ENCODE measurements at regions not wholly inside any gene's neighbourhood (a gene's known extent, or its start where the extent isn't known, plus 50 kb on each side); places are given as distances from the start of the nearest gene placed in this dataset.

DNA sequence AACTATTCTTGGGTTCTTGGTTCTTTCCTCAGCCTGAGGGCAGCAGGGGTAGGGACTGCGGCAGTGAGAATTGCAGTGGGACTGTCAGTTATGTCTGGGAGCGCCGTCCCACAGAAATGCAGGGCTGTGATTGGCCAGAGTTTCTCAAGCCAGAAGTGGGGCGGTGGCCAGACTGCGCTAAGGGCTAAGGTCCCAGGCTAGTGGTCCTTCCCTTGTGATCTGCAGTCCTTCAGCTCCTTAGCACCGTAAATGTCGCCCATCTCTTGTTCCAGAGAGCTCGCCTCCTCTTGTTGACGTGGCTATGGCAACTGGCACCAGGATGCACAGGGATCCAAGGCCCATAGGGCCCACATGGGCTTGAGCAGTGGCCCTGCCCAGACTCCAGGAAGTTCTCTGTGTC lies 223.5 kb downstream of the GRIA2 start:
- TF ChIP-seq TCF7L2 (IDR thresholded peaks at IDR 0.05; ENCODE audit: borderline replicate concordance, low read depth, low read length) (no peak), ZNF768 (tag by site-specific recombination; IDR thresholded peaks at IDR 0.05) (no peak), ZNF138 (tag by site-specific recombination; IDR thresholded peaks at IDR 0.05; ENCODE audit: borderline replicate concordance) (no peak), ZNF571 (tag by site-specific recombination; IDR thresholded peaks at IDR 0.05) (no peak), ZNF133 (tag by site-specific recombination; IDR thresholded peaks at IDR 0.05) (no peak), TRIM28 (IDR thresholded peaks at IDR 0.05; ENCODE audit: borderline replicate concordance, low read length) (no peak), ZNF354C (tag by site-specific recombination; IDR thresholded peaks at IDR 0.05; ENCODE audit: borderline replicate concordance, low read depth) (no peak), ZNF837 (tag by site-specific recombination; IDR thresholded peaks at IDR 0.05) (no peak), ZNF274 (IDR thresholded peaks at IDR 0.05; ENCODE audit: low read length) (no peak), ZNF274 (tag by site-specific recombination; IDR thresholded peaks at IDR 0.05; ENCODE audit: borderline replicate concordance) (no peak), KLF16 (tag by site-specific recombination; IDR thresholded peaks at IDR 0.05) (no peak)
- TF ChIP-seq, protein P1, sequence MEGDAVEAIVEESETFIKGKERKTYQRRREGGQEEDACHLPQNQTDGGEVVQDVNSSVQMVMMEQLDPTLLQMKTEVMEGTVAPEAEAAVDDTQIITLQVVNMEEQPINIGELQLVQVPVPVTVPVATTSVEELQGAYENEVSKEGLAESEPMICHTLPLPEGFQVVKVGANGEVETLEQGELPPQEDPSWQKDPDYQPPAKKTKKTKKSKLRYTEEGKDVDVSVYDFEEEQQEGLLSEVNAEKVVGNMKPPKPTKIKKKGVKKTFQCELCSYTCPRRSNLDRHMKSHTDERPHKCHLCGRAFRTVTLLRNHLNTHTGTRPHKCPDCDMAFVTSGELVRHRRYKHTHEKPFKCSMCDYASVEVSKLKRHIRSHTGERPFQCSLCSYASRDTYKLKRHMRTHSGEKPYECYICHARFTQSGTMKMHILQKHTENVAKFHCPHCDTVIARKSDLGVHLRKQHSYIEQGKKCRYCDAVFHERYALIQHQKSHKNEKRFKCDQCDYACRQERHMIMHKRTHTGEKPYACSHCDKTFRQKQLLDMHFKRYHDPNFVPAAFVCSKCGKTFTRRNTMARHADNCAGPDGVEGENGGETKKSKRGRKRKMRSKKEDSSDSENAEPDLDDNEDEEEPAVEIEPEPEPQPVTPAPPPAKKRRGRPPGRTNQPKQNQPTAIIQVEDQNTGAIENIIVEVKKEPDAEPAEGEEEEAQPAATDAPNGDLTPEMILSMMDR (tag by site-specific recombination; IDR thresholded peaks at IDR 0.05): no peak
- TF ChIP-seq, protein P2, sequence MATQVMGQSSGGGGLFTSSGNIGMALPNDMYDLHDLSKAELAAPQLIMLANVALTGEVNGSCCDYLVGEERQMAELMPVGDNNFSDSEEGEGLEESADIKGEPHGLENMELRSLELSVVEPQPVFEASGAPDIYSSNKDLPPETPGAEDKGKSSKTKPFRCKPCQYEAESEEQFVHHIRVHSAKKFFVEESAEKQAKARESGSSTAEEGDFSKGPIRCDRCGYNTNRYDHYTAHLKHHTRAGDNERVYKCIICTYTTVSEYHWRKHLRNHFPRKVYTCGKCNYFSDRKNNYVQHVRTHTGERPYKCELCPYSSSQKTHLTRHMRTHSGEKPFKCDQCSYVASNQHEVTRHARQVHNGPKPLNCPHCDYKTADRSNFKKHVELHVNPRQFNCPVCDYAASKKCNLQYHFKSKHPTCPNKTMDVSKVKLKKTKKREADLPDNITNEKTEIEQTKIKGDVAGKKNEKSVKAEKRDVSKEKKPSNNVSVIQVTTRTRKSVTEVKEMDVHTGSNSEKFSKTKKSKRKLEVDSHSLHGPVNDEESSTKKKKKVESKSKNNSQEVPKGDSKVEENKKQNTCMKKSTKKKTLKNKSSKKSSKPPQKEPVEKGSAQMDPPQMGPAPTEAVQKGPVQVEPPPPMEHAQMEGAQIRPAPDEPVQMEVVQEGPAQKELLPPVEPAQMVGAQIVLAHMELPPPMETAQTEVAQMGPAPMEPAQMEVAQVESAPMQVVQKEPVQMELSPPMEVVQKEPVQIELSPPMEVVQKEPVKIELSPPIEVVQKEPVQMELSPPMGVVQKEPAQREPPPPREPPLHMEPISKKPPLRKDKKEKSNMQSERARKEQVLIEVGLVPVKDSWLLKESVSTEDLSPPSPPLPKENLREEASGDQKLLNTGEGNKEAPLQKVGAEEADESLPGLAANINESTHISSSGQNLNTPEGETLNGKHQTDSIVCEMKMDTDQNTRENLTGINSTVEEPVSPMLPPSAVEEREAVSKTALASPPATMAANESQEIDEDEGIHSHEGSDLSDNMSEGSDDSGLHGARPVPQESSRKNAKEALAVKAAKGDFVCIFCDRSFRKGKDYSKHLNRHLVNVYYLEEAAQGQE (tag by site-specific recombination; IDR thresholded peaks at IDR 0.05): no peak
- TF ChIP-seq, protein P3, sequence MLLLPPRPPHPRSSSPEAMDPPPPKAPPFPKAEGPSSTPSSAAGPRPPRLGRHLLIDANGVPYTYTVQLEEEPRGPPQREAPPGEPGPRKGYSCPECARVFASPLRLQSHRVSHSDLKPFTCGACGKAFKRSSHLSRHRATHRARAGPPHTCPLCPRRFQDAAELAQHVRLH (tag by site-specific recombination; IDR thresholded peaks at IDR 0.05): no peak
- TF ChIP-seq, protein P4, sequence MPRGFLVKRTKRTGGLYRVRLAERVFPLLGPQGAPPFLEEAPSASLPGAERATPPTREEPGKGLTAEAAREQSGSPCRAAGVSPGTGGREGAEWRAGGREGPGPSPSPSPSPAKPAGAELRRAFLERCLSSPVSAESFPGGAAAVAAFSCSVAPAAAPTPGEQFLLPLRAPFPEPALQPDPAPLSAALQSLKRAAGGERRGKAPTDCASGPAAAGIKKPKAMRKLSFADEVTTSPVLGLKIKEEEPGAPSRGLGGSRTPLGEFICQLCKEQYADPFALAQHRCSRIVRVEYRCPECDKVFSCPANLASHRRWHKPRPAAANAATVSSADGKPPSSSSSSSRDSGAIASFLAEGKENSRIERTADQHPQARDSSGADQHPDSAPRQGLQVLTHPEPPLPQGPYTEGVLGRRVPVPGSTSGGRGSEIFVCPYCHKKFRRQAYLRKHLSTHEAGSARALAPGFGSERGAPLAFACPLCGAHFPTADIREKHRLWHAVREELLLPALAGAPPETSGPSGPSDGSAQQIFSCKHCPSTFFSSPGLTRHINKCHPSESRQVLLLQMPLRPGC (tag by site-specific recombination; IDR thresholded peaks at IDR 0.05): no peak
